Upper lobe of left lung (tissue), 6 donors: ENCODE measurements at regions not wholly inside any gene's neighbourhood (a gene's known extent, or its start where the extent isn't known, plus 50 kb on each side); places are given as distances from the start of the nearest gene placed in this dataset.

Source experiments
- ATAC-seq, 2 donors: fragments of 200-7000 bp; cut with Tn5 transposase; one replicate each; pipeline ENCODE4 v1.9.1; 2022; ENCODE audit warnings: mild to moderate bottlenecking in 2 of 2, moderate library complexity in 2 of 2; ENCODE audit not compliant: low FRiP score in 2 of 2
- DNase-seq, 2 donors: peaks; one replicate each; pipeline ENCODE4 v3.0.0-alpha.2; 2019 to 2020
- H3K27ac ChIP-seq, 4 donors: fragments of 200-600 bp; sonication (generic); one replicate each; pipeline ENCODE4 v1.5.1; 2016 to 2019
- H3K27me3 ChIP-seq, 4 donors: fragments of 200-600 bp; sonication (generic); one replicate each; pipeline ENCODE4 v1.5.1; 2017 to 2019
- H3K36me3 ChIP-seq, 4 donors: fragments of 200-600 bp; sonication (generic); one replicate each; pipeline ENCODE4 v1.5.1; 2016 to 2019
- H3K4me1 ChIP-seq, 4 donors: fragments of 200-600 bp; sonication (generic); one replicate each; pipeline ENCODE4 v1.5.1; 2018 to 2019
- H3K4me3 ChIP-seq, 4 donors: fragments of 200-600 bp; sonication (generic); one replicate each; pipeline ENCODE4 v1.5.1; 2017 to 2019; ENCODE audit warnings: mild to moderate bottlenecking in 2 of 4, moderate library complexity in 1 of 4
- H3K9me3 ChIP-seq, 4 donors: fragments of 200-600 bp; sonication (generic); one replicate each; pipeline ENCODE4 v1.5.1; 2018 to 2019
- EP300 ChIP-seq, 4 donors: sonication (generic); formaldehyde crosslinking; IDR thresholded peaks; one replicate each; pipeline ENCODE4 v1.5.1; 2017; ENCODE audit warnings: antibody characterized with exemption in 4 of 4, control low read depth in 2 of 4
- POLR2A ChIP-seq, 4 donors: fragments of 450-650 bp; IDR thresholded peaks; one replicate each; pipeline ENCODE4 v1.5.1; 2016 to 2017; ENCODE audit warnings: antibody characterized with exemption in 4 of 4, mild to moderate bottlenecking in 2 of 4
- POLR2AphosphoS5 ChIP-seq, 2 donors: sonication (generic); formaldehyde crosslinking; IDR thresholded peaks; one replicate each; pipeline ENCODE4 v1.5.1; 2017; ENCODE audit warnings: antibody characterized with exemption in 2 of 2
- WGBS, 2 donors: methylation state at CpG; one replicate each; pipeline ENCODE4 v1.1.5; 2017 to 2018; 5-methylcytosine and 5-hydroxymethylcytosine counted together
- TF ChIP-seq, protein P1 (sequence below), 6 experiments: fragments of 450-650 bp in 4 of 6; fragments of 200-600 bp in 2 of 6; sonication (generic) in 2 of 6; IDR thresholded peaks; one replicate each; pipeline ENCODE4 v1.5.1; 2016 to 2019; ENCODE audit warnings: antibody characterized with exemption in 6 of 6
- donor health status: DM: no; HTN: no; CAD: no; lungs with moderate emphysema.
- donor health status: DM: no; HTN: yes; CAD: no; lungs with severe emphysema.

DNA sequence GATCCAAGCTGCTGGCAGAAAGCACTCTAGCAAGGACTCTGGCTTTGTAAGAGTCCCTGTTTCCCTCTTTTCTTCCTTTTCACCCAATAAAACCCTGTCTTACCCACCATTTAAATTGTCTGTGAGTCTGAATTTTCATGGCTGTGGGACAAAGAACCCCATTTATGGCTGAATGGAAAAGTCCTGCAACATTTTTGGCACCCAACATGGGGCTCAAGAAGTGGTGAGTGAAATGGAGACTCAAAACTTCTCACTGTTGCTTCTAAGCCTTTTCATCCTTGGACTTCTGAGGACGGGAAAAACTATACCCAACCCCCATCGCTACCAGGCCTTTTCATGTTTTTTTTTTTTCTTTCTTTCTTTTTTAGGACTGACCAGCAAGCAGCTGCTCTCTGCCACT is 329.5 kb upstream of the CWC22 start:
- H3K27ac ChIP-seq: no peak overlapping the region
- ATAC-seq (no peak), DNase-seq (no peak)
- no peaks in the 10 kb centered on the region for H3K27me3 ChIP-seq
- H3K4me3 ChIP-seq: no peak overlapping the region
- H3K9me3 ChIP-seq: peaks cover 6 to 20% (median 9%) of the 10 kb centered on the region in 4 donors
- no peaks in the 10 kb centered on the region for H3K36me3 ChIP-seq
- 86 to 88% methylated on average over 2 of the region's 2 CpGs for WGBS, 2 donors
- no peaks in the 10 kb centered on the region for H3K4me1 ChIP-seq
- no peak for TF ChIP-seq EP300 (IDR thresholded peaks at IDR 0.05)

DNA sequence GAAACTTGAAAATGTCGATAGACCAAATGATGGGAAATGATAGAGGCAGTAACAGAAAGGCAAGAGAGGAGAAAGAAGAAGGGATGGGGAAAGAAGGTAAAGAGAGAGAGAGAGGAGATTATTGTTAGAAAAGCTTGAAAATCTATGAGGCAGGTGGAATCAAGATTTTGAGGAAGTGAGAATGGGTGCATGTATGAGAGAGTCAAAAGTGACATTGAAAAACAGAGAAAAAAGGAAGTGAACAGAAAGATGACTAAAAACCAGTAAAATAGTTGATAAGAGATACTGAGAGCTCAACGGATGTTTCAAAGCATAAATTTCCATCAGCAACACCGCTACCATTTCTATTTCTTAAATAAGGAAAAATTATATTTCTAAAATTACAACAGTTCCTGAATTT is 327.4 kb upstream of the CWC22 start:
- Histone ChIP-seq H3K4me1 (no peaks in the 10 kb centered on the region), H3K36me3 (no peaks in the 10 kb centered on the region), H3K9me3 (peaks cover 6 to 20% (median 9%) of the 10 kb centered on the region in 4 donors), H3K4me3 (no peak overlapping the region), H3K27ac (no peak overlapping the region), H3K27me3 (no peaks in the 10 kb centered on the region)
- TF ChIP-seq, protein P1, sequence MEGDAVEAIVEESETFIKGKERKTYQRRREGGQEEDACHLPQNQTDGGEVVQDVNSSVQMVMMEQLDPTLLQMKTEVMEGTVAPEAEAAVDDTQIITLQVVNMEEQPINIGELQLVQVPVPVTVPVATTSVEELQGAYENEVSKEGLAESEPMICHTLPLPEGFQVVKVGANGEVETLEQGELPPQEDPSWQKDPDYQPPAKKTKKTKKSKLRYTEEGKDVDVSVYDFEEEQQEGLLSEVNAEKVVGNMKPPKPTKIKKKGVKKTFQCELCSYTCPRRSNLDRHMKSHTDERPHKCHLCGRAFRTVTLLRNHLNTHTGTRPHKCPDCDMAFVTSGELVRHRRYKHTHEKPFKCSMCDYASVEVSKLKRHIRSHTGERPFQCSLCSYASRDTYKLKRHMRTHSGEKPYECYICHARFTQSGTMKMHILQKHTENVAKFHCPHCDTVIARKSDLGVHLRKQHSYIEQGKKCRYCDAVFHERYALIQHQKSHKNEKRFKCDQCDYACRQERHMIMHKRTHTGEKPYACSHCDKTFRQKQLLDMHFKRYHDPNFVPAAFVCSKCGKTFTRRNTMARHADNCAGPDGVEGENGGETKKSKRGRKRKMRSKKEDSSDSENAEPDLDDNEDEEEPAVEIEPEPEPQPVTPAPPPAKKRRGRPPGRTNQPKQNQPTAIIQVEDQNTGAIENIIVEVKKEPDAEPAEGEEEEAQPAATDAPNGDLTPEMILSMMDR (IDR thresholded peaks at IDR 0.05): no peak
- TF ChIP-seq POLR2AphosphoS5 (IDR thresholded peaks at IDR 0.05): no peak
- no peak for TF ChIP-seq EP300 (IDR thresholded peaks at IDR 0.05)
- TF ChIP-seq POLR2A (IDR thresholded peaks at IDR 0.05): no peak
- ATAC-seq: no peak
- no peak for DNase-seq
- 86 to 89% methylated on average over 3 of the region's 3 CpGs for WGBS, 2 donors

- TF ChIP-seq POLR2A (IDR thresholded peaks at IDR 0.05): no peak
- no peak for TF ChIP-seq POLR2AphosphoS5 (IDR thresholded peaks at IDR 0.05)
- TF ChIP-seq, protein P1 (IDR thresholded peaks at IDR 0.05): no peak
- no peak for TF ChIP-seq EP300 (IDR thresholded peaks at IDR 0.05)
- WGBS, 2 donors: 50 to 71% methylated on average over 1 of the region's 1 CpG
- Histone ChIP-seq H3K27me3 (no peaks in the 10 kb centered on the region), H3K4me1 (no peaks in the 10 kb centered on the region), H3K27ac (no peak overlapping the region), H3K36me3 (no peaks in the 10 kb centered on the region), H3K9me3 (peaks cover 0 to 4% (median 0%) of the 10 kb centered on the region in 4 donors), H3K4me3 (no peak overlapping the region)
- DNase-seq: no peak
- ATAC-seq: no peak
These were observed 321.8 kb upstream of the CWC22 start for GRCh38 chr2:180328795-180329422.

DNA sequence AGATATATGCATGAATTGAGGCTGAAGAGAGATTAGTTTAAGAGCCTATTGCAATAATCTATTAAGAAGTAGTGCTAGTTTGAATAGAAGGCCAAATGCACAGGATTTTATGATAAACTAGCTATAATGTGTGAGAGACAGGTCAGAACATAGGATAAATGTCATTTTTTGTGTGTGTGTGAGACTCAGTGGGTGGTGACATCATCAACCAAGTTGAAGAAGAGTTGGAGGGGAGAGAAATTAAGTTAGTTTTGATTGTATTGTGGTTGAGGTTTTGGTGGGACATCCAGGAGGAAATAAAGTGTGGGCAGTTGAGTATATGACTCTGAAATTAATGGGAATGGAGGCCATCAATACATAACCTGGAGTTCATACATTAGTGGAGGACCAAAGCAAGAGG is 320.1 kb upstream of the CWC22 start:
- no peak overlapping the region for H3K4me3 ChIP-seq
- no peaks in the 10 kb centered on the region for H3K27me3 ChIP-seq
- DNase-seq (no peak), ATAC-seq (no peak)
- H3K4me1 ChIP-seq: no peaks in the 10 kb centered on the region
- TF ChIP-seq POLR2A (IDR thresholded peaks at IDR 0.05) (no peak), EP300 (IDR thresholded peaks at IDR 0.05) (no peak), POLR2AphosphoS5 (IDR thresholded peaks at IDR 0.05) (no peak)
- TF ChIP-seq, protein P1 (IDR thresholded peaks at IDR 0.05): no peak
- H3K36me3 ChIP-seq: no peaks in the 10 kb centered on the region
- no peak overlapping the region for H3K27ac ChIP-seq
- no peaks in the 10 kb centered on the region for H3K9me3 ChIP-seq

DNA sequence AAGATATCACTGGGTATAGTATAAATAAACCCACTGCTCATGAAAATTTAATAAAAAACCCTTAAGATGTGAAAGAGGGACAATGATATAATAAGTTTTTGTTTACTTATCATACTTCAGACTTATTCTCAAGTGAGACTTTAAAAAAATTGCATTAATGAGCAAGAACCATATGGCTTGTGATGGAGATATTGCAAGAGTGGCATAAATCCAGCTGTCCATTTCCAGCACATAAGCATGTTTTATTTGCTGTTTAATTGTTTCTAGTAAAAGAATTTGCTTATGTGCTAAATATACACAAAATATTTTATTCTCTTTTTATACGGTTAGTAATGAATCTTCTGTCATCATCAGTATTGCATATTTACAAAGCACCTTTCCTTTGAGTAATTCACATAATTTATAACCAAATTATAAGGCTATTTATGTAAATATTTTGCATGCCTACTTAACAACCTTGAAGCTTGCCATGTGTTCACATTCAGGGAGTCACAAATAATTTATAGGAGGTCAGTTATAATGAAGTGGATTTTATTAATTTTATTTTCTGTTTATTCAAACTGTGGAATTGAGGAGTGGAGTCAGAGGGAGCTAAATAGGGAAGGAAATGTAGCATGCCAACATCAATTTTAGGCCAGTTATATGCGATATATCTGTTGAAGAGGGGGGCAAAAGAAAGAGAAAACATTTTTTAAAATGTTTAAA is 318.5 kb upstream of the CWC22 start:
- H3K27me3 ChIP-seq: no peaks in the 10 kb centered on the region
- ATAC-seq: no peak

More for the DNA sequence above, 318.5 kb upstream of the CWC22 start:
- WGBS, 2 donors: 76 to 80% methylated on average over 2 of the region's 2 CpGs
- H3K36me3 ChIP-seq: no peaks in the 10 kb centered on the region
- H3K4me1 ChIP-seq: no peaks in the 10 kb centered on the region
- no peaks in the 10 kb centered on the region for H3K9me3 ChIP-seq
- DNase-seq: no peak
- H3K4me3 ChIP-seq: no peak overlapping the region
- no peak for TF ChIP-seq POLR2AphosphoS5 (IDR thresholded peaks at IDR 0.05)
- TF ChIP-seq POLR2A (IDR thresholded peaks at IDR 0.05): no peak
- TF ChIP-seq EP300 (IDR thresholded peaks at IDR 0.05): no peak
- TF ChIP-seq, protein P1 (IDR thresholded peaks at IDR 0.05): no peak
- H3K27ac ChIP-seq: no peak overlapping the region
